ENCODE measurements at regions not wholly inside any gene's neighbourhood (a gene's known extent, or its start where the extent isn't known, plus 50 kb on each side); places are given as distances from the start of the nearest gene placed in this dataset.

DNA sequence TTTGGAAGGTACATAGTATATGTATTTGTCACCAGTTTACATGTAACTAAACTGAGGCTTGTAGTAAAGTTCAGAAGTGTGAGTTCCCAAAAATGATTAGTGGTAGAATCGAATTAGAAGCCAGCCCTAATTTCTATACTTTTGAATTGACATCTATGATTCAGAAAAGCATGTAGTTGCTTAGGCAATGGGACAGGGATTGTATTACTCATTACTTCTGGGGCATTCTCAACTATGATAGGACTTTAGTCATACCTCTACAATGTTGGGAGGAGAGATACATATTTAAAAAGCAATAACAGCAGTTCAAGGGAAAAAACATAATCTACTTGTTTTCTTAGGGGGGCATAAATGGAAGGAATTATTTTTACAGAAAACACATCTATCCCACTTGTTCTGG is 277.9 kb upstream of the E2F7 start:
- H3K27ac ChIP-seq (ENCODE audit: extremely low read depth, low read depth, low read length): no peak overlapping the region
- no peak overlapping the region for H3K9ac ChIP-seq (ENCODE audit: insufficient read depth in 1 of 2, low read depth in 2 of 2, low read length in 2 of 2)
- no peak overlapping the region for H2AFZ ChIP-seq (ENCODE audit: low read depth, low read length)
- TF ChIP-seq TOE1 (IDR thresholded peaks at IDR 0.05; ENCODE audit: borderline replicate concordance) (no peak), TOE1 (CRISPR knock-in tag; IDR thresholded peaks at IDR 0.05; ENCODE audit: borderline replicate concordance, low read depth) (no peak)
- no peaks in the 10 kb centered on the region for H3K4me1 ChIP-seq (replicated peaks in 1 of 2; ENCODE audit: control insufficient read depth in 2 of 2, insufficient read depth in 2 of 2, low read length in 2 of 2)
- H3K4me3 ChIP-seq: no peak overlapping the region
- intact Hi-C loops (cut with micrococcal nuclease) (no loop called here), in situ Hi-C loops (cut with MboI) (no loop called here)
- no peak overlapping the region for H3K4me2 ChIP-seq (ENCODE audit: insufficient read depth, low read length)
- no peaks in the 10 kb centered on the region for H3K27me3 ChIP-seq (ENCODE audit: control insufficient read depth in 2 of 2, insufficient read depth in 2 of 2, low read length in 2 of 2)
- no peaks in the 10 kb centered on the region for H3K9me3 ChIP-seq (replicated peaks; ENCODE audit: control insufficient read depth, insufficient read depth, low read depth, low read length)
- FAIRE-seq: no peak
- BruUV-seq (replicated peaks): no TSS peak
- ATAC-seq: no peak
- ChIA-PET POLR2A (no interaction called here), CTCF (ENCODE audit: low intra/inter-chr PET ratio) (no interaction called here)
- no peaks in the 10 kb centered on the region for H3K79me2 ChIP-seq (ENCODE audit: control insufficient read depth, insufficient read depth, low read length)
- no peaks in the 10 kb centered on the region for H3K9me1 ChIP-seq (ENCODE audit: control insufficient read depth, insufficient read depth, low read length)
- no peaks in the 10 kb centered on the region for H3K36me3 ChIP-seq (ENCODE audit: control insufficient read depth, insufficient read depth, low read length)
- H4K20me1 ChIP-seq (replicated peaks; ENCODE audit: control insufficient read depth, insufficient read depth, low read length): no peaks in the 10 kb centered on the region
- WGBS (ENCODE audit: insufficient coverage, low coverage, missing lambda C conversion rate): 0% methylated on average over 1 of the region's 1 CpG
- DNase-seq (ENCODE audit: extremely low read depth in 1 of 4, low spot score in 3 of 4): no peak

DNA sequence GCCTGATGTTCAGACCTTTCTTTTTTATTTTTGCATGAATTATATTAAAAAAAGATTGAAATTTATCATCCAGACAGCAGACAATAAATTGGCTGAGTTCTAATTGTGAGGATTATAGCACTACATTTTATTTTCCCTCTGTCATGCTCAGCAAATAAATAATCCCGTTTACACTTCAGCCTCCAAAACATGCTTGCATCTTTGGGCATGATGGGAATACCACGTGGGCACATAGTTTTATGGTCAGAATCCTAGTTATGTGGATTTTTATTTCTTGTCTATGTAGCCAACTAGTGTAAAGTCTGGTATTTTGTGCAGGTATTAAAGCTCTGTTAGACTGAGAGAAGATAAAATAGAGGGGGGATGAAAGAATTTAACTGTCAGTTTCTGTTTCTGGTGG is 276.9 kb upstream of the E2F7 start:
- no peak overlapping the region for H3K4me3 ChIP-seq
- H3K9ac ChIP-seq (ENCODE audit: insufficient read depth in 1 of 2, low read depth in 2 of 2, low read length in 2 of 2): no peak overlapping the region
- no peaks in the 10 kb centered on the region for H3K27me3 ChIP-seq (ENCODE audit: control insufficient read depth in 2 of 2, insufficient read depth in 2 of 2, low read length in 2 of 2)
- in situ Hi-C loops (cut with MboI): no loop called here
- CTCF ChIA-PET (ENCODE audit: low intra/inter-chr PET ratio): no interaction called here
- ATAC-seq: no peak
- POLR2A ChIA-PET: no interaction called here
- H3K36me3 ChIP-seq (ENCODE audit: control insufficient read depth, insufficient read depth, low read length): no peaks in the 10 kb centered on the region
- no peak for TF ChIP-seq KHSRP (IDR thresholded peaks at IDR 0.05)
- TF ChIP-seq, protein P1, sequence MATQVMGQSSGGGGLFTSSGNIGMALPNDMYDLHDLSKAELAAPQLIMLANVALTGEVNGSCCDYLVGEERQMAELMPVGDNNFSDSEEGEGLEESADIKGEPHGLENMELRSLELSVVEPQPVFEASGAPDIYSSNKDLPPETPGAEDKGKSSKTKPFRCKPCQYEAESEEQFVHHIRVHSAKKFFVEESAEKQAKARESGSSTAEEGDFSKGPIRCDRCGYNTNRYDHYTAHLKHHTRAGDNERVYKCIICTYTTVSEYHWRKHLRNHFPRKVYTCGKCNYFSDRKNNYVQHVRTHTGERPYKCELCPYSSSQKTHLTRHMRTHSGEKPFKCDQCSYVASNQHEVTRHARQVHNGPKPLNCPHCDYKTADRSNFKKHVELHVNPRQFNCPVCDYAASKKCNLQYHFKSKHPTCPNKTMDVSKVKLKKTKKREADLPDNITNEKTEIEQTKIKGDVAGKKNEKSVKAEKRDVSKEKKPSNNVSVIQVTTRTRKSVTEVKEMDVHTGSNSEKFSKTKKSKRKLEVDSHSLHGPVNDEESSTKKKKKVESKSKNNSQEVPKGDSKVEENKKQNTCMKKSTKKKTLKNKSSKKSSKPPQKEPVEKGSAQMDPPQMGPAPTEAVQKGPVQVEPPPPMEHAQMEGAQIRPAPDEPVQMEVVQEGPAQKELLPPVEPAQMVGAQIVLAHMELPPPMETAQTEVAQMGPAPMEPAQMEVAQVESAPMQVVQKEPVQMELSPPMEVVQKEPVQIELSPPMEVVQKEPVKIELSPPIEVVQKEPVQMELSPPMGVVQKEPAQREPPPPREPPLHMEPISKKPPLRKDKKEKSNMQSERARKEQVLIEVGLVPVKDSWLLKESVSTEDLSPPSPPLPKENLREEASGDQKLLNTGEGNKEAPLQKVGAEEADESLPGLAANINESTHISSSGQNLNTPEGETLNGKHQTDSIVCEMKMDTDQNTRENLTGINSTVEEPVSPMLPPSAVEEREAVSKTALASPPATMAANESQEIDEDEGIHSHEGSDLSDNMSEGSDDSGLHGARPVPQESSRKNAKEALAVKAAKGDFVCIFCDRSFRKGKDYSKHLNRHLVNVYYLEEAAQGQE (IDR thresholded peaks at IDR 0.05; ENCODE audit: borderline replicate concordance): no peak
- TF ChIP-seq, protein P1 (CRISPR knock-in tag; IDR thresholded peaks at IDR 0.05; ENCODE audit: low read depth): no peak
- TF ChIP-seq CBFB (CRISPR knock-in tag; IDR thresholded peaks at IDR 0.05): no peak
- intact Hi-C loops (cut with micrococcal nuclease): no loop called here
- no peak for FAIRE-seq
- no peak for DNase-seq (ENCODE audit: extremely low read depth in 1 of 4, low spot score in 3 of 4)
- 4% methylated on average over 2 of the region's 2 CpGs for WGBS (ENCODE audit: insufficient coverage, low coverage, missing lambda C conversion rate)
- H3K27ac ChIP-seq (ENCODE audit: extremely low read depth, low read depth, low read length): no peak overlapping the region
- H2AFZ ChIP-seq (ENCODE audit: low read depth, low read length): no peak overlapping the region
- H3K4me1 ChIP-seq (replicated peaks in 1 of 2; ENCODE audit: control insufficient read depth in 2 of 2, insufficient read depth in 2 of 2, low read length in 2 of 2): no peaks in the 10 kb centered on the region
- H3K9me1 ChIP-seq (ENCODE audit: control insufficient read depth, insufficient read depth, low read length): no peaks in the 10 kb centered on the region
- H4K20me1 ChIP-seq (replicated peaks; ENCODE audit: control insufficient read depth, insufficient read depth, low read length): no peaks in the 10 kb centered on the region
- no peaks in the 10 kb centered on the region for H3K9me3 ChIP-seq (replicated peaks; ENCODE audit: control insufficient read depth, insufficient read depth, low read depth, low read length)
- H3K79me2 ChIP-seq (ENCODE audit: control insufficient read depth, insufficient read depth, low read length): no peaks in the 10 kb centered on the region
- H3K4me2 ChIP-seq (ENCODE audit: insufficient read depth, low read length): no peak overlapping the region
- no TSS peak for BruUV-seq (replicated peaks)
